ENCODE measurements at regions not wholly inside any gene's neighbourhood (a gene's known extent, or its start where the extent isn't known, plus 50 kb on each side); places are given as distances from the start of the nearest gene placed in this dataset.
"Not testable (repeated sequence)": the region's sequence is repeated elsewhere in the genome, so short reads cannot be mapped to it uniquely, and the experiment has no call there.

DNA sequence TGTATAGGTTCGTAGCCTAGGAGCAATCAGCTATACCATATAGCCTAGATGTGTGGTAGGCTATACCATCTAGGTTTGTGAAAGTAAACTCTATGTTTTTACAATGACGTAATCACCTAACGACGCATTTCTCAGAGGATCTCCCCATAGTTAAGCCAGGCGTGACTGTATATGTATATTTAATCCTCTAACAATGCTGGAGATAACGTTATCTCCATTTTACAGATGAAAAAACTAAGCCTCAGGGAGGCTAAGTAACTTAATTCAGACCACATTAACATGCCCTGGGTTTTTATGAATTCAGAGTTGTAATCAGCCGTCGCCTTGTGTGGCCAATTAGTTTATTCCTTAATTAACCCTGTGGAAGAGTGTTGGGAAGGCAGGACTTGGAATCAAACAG lies 107.7 kb upstream of the PLXNA2 start:
- ChIA-PET CTCF (no interaction called here), POLR2A (no interaction called here)
- TF ChIP-seq, protein P1, sequence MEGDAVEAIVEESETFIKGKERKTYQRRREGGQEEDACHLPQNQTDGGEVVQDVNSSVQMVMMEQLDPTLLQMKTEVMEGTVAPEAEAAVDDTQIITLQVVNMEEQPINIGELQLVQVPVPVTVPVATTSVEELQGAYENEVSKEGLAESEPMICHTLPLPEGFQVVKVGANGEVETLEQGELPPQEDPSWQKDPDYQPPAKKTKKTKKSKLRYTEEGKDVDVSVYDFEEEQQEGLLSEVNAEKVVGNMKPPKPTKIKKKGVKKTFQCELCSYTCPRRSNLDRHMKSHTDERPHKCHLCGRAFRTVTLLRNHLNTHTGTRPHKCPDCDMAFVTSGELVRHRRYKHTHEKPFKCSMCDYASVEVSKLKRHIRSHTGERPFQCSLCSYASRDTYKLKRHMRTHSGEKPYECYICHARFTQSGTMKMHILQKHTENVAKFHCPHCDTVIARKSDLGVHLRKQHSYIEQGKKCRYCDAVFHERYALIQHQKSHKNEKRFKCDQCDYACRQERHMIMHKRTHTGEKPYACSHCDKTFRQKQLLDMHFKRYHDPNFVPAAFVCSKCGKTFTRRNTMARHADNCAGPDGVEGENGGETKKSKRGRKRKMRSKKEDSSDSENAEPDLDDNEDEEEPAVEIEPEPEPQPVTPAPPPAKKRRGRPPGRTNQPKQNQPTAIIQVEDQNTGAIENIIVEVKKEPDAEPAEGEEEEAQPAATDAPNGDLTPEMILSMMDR (IDR thresholded peaks at IDR 0.05; ENCODE audit: insufficient read depth, low read length, missing control alignments): no peak
- no peak for DNase-seq (ENCODE audit: low read depth, low spot score)
- H3K4me3 ChIP-seq (ENCODE audit: low read depth, low read length): no peak overlapping the region

DNA sequence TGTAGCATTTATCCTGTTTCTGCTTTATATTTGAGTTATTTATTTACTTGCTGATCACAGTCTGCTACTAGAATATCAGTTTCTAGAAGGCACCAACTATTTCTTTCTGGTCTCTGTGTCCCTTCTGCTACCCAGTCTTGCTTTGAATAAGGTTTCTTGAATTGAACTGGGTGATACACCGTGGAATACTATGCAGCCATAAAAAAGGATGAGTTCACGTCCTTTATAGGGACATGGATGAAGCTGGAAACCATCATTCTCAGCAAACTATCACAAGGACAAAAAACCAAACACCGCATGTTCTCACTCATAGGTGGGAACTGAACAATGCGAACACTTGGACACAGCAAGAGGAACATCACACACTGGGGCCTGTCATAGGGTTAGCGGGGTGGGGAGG lies 109.6 kb upstream of the PLXNA2 start:
- DNase-seq (ENCODE audit: low read depth, low spot score); POLR2A ChIA-PET; CTCF ChIA-PET; H3K4me3 ChIP-seq (ENCODE audit: low read depth, low read length): not testable (repeated sequence)

DNA sequence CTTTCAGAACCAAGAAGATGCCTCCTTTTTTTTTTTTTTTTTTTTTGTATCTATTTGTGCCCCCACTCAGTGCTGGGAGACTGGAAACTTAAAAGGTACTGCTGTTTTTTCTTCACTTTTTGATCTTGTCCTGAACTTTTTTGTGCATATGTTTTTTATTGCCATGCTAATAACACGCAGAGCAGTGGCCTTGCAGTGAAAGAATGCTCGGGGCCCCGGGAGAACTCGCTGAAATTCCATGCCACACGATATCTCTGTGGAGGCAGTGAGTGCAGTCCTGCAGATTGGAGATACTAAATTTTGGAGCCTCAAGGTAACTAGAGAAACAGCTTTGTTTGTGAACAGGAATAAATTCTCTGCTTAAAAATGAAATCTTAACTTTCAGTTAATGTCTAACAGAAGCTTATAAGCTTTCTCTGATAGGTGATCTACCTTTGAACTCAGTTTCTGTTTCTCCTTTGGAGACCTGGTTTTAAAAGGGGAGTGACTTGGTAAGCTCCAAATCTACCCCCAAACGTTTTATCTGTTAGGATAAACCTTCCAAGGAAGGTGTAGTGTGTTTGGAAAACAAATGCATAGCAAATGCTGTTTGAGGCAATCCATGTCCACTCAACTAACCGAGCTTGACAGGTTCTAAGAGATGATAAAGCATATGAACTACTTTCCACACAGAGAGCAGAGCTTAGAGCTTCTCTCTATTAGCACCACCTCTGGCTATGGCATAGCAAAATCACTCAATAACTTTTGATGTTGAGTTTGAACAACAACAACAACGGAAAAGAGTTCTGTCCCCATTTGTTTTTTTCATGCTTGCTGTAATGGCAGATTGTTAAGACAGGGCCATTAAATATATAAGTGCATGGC lies 113.7 kb upstream of the PLXNA2 start:
- DNase-seq (ENCODE audit: low read depth, low spot score): no peak
- POLR2A ChIA-PET: no interaction called here
- H3K4me3 ChIP-seq (ENCODE audit: low read depth, low read length): no peak overlapping the region
- TF ChIP-seq, protein P1 (IDR thresholded peaks at IDR 0.05; ENCODE audit: insufficient read depth, low read length, missing control alignments): no peak
- CTCF ChIA-PET: no interaction called here

DNA sequence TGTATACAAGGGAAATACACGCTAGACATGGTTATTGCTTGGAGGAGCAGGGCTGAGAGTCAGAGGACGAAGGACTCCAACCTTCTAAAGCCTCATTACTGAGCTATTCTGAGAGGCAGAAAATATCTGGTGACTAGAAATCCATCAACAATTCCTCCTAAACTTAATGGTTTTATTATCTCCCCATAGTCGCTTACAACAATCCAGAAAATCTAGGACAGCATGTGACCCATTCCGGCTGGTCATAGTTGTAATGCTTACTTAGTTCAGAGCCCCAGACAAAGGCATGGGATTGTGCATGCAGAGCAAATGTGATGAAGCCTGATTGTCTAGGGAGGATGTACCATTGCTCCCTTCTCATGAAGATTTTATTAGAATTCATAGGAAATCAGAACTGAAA lies 114.5 kb upstream of the PLXNA2 start:
- DNase-seq (ENCODE audit: low read depth, low spot score): no peak
- CTCF ChIA-PET: no interaction called here
- no peak overlapping the region for H3K4me3 ChIP-seq (ENCODE audit: low read depth, low read length)
- TF ChIP-seq, protein P1 (IDR thresholded peaks at IDR 0.05; ENCODE audit: insufficient read depth, low read length, missing control alignments): no peak
- POLR2A ChIA-PET: no interaction called here

DNA sequence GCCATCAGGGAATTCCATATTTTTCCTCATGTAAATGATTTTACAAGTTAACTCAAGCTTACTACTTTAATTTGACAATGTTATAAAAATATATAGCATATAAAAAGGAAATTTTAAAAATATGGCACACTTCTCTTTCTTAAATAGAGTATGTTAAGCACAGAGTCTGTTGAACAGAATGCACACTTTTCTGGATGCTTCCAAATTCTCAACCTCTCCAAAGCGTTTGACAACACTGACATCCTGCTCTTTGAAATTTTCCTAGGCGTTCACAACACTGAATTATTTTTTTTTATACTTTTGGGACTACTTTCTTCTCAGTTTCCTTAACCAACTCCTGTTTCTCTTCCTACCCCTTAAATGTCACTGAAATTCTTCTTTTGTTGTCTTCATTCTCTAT lies 117.8 kb upstream of the PLXNA2 start:
- CTCF ChIA-PET: no interaction called here

DNA sequence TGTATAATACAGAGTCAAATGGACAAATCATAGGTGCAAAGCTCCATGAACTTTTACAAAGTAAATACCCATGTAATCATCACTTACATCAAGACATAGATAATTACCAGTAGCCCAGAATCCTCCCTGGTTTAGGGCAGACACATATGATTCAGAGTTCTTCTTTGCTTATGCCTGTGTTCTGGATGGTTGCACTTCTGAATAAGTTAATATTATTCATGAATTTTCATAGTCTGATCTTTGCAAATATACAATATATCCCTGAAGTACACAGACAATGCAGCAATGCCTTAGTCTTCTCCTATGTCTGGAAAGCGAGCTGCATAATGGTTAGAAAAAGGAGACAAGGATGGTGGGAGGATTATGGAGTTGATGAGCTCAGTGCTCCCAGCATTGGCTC lies 122.4 kb upstream of the PLXNA2 start:
- CTCF ChIA-PET: no interaction called here

More for the DNA sequence above, 117.8 kb upstream of the PLXNA2 start:
- DNase-seq (ENCODE audit: low read depth, low spot score): no peak
- TF ChIP-seq, protein P1 (IDR thresholded peaks at IDR 0.05; ENCODE audit: insufficient read depth, low read length, missing control alignments): no peak
- POLR2A ChIA-PET: no interaction called here
- no peak overlapping the region for H3K4me3 ChIP-seq (ENCODE audit: low read depth, low read length)

More for the DNA sequence above, 122.4 kb upstream of the PLXNA2 start:
- TF ChIP-seq, protein P1 (IDR thresholded peaks at IDR 0.05; ENCODE audit: insufficient read depth, low read length, missing control alignments): no peak
- no peak overlapping the region for H3K4me3 ChIP-seq (ENCODE audit: low read depth, low read length)
- no peak for DNase-seq (ENCODE audit: low read depth, low spot score)
- POLR2A ChIA-PET: no interaction called here

All from AG04449 (cell line).